ENCODE measurements at regions not wholly inside any gene's neighbourhood (a gene's known extent, or its start where the extent isn't known, plus 50 kb on each side); places are given as distances from the start of the nearest gene placed in this dataset.

DNA sequence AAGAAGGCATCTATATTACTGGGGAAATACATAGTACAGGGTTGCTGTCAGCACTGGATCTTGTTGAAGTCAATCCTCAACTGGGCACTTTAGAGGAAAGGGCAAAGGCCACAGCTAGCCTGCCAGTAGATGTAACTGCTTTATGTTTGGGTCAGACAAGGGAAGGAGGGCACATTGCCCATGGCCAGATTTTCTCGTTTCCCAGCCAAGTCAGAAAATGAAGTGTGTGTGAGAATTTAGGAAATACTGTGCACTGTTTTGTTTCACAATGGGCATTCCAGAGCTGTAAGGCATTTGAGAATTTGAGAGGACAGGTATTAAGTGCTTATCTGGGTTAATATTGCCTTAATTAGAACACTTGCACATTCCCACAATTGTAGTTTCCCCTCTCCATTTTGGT lies 183.9 kb upstream of the MCHR2 start:
- no peak for DNase-seq (ENCODE audit: low spot score)

DNA sequence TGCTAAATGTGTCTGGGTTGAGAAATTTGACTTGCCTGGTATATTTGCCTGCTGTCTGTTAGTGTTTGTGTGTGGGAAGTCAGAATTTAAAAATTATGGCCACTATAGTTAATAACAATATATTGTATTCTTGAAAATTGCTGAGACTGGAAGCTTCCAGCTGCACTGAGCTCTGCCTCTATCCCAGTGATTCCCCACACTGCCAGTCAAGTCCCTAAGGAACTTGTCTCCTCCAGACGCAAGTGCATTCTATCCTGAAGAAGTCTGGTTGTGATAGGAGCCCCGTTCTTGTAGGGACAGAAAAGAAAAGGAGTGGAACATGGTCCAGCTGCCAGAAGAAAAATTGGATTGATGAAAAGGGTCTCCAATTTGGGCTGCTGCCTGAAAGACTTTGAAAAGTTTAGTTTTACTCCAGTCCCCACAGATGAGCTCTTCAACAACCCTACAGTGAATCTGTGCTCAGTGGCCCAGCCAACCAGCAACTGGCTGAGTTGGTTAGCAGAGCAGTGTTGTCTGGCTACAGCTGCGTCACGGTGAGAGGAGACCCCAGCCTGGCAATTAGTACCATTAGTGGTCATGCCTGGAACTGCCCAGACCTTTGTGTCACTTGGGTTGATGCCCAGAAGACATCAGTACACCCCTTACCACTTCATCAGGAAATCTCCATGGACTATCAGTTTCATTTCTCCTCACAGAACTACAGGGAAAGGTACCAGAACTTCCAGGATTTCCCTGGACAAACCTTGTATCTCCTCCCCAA lies 183.1 kb upstream of the MCHR2 start:
- DNase-seq (ENCODE audit: low spot score): no peak

DNA sequence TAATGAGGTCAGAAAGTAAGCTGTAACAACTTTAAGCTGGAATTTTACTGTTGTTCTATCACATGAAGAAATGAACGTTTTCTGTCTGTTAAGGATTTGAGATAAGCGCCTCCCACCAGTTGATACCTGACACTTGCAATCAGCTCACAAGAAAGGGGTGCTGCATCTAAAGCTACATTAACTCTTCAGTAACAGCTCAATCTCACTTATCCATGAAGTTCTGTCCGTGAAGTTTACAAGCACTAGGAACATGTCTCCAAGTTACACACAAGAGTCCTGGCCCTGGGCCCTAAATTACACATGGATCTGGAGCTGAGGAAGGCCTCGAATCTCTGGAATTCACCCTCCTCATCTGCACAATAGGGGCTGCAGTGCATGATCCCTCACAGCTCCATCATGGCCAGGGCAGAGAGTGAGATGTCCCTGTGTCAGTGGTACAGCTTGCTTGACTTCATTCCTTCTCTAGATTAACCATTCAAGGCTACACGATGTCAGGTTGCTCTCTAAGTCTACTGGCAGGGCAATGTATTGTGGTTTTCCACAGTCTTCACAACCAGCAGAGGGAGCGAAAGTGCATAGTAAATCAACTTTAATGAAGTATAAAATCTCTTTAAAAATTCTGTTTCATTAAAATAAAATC lies 182.4 kb upstream of the MCHR2 start:
- peak; percentile 17 for DNase-seq (ENCODE audit: low spot score)

DNA sequence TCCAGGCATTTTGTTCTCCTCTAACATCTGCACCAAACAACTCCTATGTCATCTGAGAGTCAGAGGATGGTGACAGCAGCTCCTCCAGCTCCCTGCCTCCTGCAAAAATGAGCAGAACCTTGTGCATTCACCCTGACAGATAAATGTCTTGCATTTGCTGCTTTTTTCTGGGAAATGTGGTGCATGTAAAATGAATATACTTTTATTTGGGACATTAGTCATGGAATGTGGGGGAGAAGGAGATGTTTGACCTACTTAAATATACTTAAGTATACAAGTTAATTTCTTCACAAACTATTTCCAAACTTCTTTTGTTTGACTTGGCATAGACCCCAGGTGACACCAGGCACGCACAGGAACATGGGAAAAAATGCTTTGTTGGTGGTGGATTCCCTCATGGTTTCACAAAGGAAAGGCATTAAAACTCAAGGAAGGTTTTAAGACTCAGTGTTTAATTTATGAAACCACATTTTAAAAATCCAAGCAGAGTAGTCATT lies 181.8 kb upstream of the MCHR2 start:
- no peak for DNase-seq (ENCODE audit: low spot score)

DNA sequence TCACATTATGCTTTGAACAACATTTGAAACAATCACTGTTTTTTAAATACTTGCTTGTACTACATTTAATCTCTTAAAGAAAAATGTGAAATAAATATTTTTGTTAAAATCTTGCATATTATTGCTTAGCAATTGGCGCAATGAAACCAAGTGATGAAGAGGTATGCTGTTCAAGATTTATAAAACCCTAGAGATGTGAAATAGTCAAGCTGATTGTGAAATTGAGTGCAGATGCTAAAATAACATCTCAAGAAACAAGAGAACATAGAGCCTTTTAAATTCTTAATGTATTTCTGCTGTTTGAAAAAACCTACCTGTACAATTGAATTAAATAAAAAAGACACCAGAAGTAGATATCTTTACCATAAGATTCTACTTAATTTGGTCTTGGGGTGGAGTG lies 179.2 kb upstream of the MCHR2 start:
- no peak for DNase-seq (ENCODE audit: low spot score)

DNA sequence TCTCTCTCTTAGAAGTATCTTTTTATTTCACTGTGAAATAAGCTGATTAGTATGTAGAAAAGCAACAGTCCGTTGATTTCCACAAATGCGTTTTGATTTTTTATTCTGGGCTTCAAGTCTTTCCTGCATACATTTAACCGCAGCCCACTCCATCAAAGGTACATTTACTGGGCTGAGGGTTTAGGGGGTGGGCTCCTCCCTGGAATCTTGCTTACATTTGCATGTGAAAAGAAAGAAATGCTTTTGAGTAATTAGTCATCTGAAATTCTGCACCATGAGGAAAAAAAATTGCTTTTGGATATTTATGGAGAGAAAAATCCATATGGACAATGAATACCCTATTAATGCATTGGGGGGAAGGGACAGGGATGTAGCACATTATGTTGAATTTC lies 178.3 kb upstream of the MCHR2 start:
- no peak for DNase-seq (ENCODE audit: low spot score)

DNA sequence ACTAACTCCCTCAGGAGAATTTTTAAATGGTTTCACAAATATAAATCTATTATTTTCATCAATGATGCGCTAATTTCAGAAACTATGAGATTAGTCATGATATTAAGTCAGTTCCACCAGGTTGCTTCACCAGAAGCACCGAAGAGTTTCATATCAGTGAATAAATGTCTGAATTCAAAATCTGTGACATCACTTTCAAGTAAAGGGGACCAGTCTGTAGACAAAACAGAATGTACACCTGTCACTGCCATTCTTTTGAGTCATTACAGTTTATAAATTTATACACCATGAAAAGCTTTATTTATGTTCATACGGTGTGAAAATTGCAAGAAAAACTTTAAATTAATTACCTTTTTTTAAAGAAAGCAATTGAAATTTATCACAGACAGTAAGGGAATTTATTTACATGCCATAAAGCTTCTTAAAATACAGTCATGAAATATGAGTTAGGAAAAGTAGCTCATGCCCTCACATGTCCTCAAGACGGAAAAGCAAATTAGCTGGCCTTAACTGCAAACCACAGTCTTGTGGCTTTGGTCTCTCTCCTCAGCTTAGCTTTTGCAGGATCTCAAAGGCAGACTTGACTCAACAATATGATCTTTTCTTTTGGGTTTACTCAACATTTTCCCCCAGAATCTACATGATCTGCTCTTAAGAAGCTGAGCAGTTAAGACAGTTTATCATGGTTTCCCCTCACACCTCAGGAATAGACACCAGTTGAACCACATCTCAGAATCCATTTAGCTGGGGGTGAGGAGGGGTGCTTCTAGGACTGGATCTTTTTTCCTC lies 177.7 kb upstream of the MCHR2 start:
- no peak for DNase-seq (ENCODE audit: low spot score)

DNA sequence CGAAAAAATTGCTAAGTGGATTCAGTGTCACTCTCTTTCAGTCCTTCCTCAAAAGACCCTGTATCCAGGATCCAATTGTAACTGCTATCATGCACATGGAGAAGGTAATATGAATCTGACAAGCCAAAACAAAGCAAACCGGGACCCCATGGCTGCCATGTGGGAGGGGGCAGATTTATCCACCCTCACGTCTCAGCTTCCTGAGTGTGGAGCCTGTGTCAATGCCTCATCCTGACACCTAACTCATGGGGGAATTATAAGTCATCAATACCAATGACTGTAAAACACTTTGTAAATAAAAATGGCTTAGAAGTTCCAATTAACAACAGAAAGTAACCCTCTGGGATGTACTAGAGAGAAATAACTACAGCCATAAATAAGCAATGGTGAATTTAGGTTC lies 174.1 kb upstream of the MCHR2 start:
- DNase-seq (ENCODE audit: low spot score): no peak

DNA sequence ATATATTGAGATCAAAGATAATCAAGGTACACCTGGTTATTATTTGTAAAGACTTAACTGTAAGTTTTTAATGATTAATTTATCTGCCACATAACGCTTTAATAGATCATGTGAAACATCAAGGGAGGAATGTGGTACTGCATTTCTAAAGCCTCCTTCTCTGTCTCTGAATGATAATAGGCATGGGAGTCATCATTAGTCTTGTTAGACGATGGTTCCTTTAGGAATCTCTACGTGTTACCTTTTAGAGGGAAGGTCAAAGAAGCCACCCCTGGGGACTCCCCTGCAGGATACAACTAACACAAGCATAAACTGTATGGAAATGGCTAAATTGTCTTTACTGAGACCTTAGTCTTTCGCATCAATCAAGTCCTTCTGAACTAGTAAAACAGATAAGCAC lies 173.6 kb upstream of the MCHR2 start:
- DNase-seq (ENCODE audit: low spot score): no peak

DNA sequence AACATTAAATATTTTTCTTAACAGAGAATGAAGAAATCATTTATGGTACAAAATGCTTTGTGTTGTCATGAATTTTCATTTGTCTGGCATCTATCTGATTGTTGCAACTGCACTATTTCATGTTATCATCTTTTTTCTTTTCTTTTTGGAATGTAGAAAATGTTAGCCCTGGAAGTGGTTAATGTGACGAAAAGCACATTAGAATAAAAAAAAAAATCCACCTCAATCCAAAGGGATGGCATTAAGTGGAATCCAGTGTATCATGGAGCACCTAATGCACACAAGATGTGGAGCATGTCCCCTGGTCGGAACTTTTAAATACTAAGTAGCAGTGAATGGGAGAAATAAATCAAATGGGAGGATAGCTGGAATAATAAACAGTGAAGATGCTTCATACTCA lies 172.9 kb upstream of the MCHR2 start:
- no peak for DNase-seq (ENCODE audit: low spot score)

DNA sequence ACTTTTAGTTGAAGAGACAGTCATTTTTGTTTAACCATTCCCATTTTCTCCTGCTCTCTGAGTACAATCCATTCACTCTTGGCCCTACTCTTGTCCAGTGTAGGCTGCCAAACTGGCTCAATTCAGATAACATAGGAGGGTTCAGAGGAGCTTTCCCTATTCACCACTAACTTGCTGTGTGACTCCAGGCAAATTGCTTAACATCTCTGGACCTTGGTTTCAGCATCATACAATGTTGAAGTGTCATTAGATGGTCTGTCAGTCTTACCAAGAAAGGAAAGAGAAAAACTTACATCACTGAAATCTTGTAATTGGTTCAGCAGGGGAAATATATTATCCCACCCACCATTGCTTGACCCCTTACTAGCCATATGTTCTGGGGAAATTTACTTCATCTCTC lies 171.4 kb upstream of the MCHR2 start:
- no peak for DNase-seq (ENCODE audit: low spot score)

DNA sequence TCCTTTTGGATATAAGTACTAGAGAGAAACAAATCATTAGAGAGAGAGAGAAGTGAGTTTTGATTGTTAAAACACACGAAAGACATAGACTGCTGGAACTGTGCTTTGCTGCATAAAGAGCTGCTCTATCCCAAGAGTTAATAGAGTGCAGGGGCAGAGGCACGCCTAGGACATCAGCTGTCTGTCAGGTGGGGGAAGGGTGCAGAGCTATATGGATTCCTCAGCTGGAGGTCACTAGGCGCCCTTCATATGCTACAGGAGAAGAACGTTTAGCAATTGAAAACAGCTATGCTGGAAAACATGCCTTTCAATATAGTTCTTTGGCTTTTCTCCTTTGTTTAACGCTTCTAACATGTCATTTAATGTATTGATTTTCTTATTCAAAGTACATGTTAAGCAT lies 169.0 kb upstream of the MCHR2 start:
- DNase-seq (ENCODE audit: low spot score): no peak

DNA sequence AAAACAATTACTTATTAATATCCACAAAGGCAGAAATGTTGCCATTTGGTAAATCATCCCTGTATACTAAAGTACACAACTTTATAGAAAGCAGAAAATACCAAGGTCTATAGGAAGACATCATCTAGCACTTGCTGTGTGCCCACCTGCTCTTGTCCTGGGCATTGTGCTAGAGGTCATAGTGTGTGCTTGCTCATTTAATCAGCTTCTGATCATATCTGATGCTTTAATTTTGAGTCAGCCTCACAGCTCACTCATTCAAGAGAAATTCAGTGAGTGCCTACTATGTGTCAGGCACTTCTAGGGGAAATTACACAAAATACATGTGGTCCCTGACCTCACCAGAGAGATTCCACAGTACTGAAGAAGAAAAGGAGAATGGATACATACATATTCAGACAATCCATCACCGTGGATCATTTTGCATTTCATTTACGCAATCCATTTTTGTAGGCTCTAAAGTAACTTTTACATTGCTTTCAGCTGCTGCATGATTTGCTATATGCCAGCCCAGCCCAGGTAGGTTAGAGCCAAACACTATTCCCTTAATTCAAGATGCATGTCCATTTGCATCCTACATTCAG lies 167.9 kb upstream of the MCHR2 start:
- DNase-seq (ENCODE audit: low spot score): no peak

DNA sequence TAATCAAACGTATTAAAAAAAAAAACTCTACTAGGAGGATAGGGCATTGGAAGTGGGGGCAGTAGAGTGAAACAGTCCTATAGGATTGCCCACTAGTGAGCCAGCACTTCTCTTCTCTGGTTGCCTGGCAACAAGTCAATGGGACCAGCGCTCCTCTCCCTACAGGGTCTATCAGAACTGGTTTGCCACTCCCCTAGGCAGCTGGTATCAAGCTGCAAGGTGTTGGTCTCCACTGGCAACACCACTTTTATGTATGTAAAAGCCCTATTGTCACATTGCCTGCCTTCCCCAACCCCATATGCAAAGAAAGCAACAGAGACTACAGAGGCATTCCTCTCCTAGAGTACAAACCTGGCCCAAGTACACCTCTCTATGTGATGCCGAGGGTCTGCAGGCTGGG lies 166.9 kb upstream of the MCHR2 start:
- DNase-seq (ENCODE audit: low spot score): no peak

DNA sequence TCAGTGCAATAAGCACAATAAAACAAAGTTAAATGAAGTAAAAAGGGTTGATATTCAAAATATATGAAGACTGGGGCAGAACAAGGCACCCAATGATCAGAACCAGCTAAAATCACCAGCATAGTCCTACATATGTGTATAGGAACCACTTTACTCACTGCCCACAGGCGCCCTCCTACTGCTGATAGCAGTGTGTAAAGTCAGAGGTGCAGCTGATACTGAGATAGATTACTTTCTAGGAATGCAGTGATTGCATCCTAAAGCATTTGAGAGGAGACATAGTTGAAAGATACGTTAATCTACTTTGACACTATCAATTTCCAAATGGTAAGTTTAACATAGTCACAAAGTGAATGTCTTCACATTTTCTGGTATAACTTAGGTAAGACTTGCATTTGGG lies 161.1 kb upstream of the MCHR2 start:
- no peak for DNase-seq (ENCODE audit: low spot score)

DNA sequence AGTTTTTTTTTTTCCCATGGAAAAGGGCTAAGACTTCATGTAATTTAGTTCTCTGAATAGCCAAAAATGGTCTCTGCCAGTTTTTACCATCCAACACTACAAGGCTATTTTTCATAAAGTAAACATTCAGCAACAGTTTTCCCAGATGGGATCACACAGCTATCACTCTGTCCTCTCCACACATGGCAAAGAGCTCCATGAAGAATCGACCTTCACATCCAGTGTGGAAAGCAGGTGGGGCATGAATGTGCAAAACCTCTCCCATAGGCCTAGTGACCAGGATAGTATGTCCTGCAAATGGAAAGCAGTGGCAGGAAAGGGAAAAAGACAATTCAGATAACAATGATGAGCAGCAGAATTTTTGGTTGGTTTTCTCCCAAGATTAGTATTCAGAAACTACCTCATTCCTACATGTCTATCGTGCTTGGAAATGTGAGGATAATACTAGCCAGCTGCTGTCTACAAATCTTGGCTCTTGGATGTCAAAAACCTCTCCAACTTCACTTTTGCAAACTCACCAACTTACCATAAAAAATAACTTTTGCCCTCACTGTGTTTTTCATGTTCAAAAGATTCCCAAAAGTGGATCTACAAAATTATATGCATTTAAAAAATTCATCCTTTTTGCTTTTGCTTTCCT lies 159.7 kb upstream of the MCHR2 start:
- DNase-seq (ENCODE audit: low spot score): no peak

DNA sequence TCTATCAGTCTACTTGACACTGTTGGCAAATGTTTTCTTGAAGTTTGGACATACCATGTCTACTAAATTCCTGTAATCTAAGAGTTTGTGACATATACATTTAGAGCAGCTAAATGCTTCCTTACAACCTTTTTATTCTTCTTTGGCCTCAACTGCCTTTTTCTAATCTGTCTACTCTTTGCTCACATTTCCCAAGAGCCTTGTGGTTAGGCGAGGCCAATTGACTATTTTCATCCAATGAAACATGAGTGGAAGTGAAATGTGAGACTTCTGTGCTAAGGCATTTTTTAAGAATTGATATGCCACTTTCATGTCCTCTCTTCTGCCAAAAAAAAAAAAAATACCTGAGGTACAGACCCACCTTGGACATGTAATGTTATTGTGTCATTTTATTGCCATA lies 158.2 kb upstream of the MCHR2 start:
- no peak for DNase-seq (ENCODE audit: low spot score)

DNA sequence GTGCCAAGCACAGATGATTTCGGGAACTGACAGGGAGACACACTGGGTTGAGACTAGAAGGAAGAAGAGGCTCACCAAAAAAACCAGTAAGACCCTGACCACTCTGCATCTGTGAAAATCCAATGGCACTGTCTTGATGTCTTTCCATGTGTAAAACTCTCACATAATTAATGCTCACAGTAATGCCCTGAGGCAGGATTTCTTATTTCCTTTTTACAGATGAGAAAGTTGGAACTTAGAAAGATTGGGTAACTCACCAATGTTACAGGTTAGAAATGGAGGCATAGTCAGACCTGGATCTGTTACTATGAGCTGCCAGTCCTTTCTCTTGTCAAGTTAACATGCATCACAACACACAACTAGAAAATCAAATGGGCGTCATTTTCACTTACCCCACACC lies 151.0 kb upstream of the MCHR2 start:
- DNase-seq (ENCODE audit: low spot score): no peak

DNA sequence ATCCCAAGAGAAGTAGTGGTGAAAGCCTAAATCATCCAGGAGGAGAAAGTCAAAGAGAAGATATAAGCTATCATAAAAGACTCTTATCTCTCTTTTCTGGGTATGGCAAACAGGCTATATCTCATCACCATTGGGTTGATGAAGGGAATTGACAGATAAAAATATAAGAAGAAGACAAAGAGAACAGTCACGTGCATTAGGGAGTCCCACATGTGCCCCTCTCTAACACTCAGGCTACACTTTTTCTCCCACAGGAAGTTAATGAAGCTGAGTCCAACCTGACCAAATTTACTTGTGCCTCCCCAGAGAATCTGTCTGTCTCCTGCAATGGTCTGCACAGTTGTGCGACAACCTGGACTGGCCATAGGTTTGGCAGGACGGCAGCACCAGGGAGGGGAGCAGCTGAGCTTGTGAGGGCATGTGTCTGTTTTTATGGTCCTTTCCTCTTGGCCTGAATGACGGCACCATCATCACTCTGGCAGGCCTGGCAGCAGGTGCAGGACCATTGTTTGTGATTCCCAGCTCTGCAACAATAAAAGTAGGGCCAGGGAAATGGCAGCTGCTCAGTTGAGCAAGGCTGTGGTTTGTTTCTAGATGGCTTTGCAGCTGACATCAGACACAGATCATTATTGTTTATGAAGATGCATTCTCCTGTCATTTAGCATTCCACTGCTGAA lies 144.5 kb upstream of the MCHR2 start:
- DNase-seq (ENCODE audit: low spot score): no peak

DNA sequence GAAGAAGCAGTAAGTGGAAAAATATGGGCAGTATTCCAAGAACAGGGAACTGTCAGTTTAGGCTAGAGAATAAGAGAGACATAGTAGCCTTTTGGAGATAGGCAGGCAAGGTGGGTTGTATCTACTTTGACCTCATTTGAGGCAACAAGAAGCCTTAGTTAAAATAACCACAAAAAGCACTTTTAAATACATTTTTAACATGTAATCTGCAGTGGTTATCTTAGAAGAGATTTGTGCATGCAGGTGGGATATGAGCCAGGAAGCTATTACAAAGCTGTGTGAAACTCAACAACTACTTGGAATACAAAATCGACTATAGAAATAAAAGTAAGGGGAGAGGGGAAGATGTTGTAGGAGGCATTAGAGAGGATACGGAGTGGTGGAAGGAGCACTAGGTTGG lies 143.7 kb upstream of the MCHR2 start:
- no peak for DNase-seq (ENCODE audit: low spot score)

DNA sequence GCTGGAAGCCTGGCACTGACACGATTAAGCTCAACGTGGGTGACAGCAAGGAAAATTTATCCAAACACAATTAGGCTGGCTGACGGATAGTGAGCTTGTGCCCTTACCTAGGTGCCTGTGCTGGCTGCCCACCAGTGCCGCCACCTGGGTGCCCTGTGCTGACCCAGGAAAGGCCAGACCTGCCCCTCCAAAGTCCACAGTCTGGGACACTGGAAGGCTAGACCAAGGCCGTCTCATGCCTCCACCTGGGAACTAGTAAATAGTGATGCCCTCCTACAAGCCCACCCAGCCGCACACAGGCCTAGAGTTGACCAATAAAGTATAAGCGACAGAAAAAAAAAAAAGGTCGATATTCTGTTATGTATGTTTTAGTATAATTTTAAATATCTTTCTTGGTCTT lies 142.6 kb upstream of the MCHR2 start:
- DNase-seq (ENCODE audit: low spot score): no peak

DNA sequence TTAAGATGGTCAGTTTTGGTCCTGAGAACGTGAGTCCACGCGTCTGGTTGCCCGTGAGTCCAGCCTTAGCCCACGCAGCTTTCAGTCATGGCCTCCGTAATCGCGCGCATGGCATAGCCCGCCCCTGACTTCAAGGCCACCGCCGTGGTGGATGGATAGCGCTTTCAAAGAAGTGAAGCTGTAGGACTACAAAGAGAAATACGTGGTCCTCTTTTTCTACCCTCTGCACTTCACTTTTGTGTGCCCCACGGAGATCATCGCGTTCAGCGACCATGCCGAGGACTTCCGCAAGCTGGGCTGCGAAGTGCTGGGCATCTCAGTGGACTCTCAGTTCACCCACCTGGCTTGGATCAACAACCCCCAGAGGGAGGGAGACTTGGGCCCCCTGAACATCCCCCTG lies 142.0 kb upstream of the MCHR2 start:
- no peak for DNase-seq (ENCODE audit: low spot score)
